PC-3 (cell line): ENCODE measurements at regions not wholly inside any gene's neighbourhood (a gene's known extent, or its start where the extent isn't known, plus 50 kb on each side); places are given as distances from the start of the nearest gene placed in this dataset.

Experiments
- ATAC-seq: fragments of 200-7000 bp; cut with Tn5 transposase; 2 replicates; pipeline ENCODE4 v1.9.1; 2020; ENCODE audit warnings: mild to moderate bottlenecking, moderate library complexity
- BruUV-seq: library from RNA; stranded (reverse); fragments of 400-500 nt; replicated peaks from 2 replicates; lab custom pipeline; 2021; lab: Mats Ljungman, UMichigan
- CTCF ChIA-PET: fragments of 300-600 bp; sonication (Branson Sonifier 250); formaldehyde crosslinking; loops from one replicate; lab custom pipeline; 2022; ENCODE audit warnings: antibody characterized with exemption; lab: Charles Lee
- POLR2A ChIA-PET: fragments of 300-600 bp; sonication (Branson Sonifier 250); formaldehyde crosslinking; loops from one replicate; lab custom pipeline; 2022; ENCODE audit warnings: antibody characterized with exemption; ENCODE audit not compliant: unreplicated experiment; lab: Charles Lee
- DNase-seq: peaks from one replicate; pipeline ENCODE4 v3.0.0-alpha.2; 2015
- H2AFZ ChIP-seq: fragments of 300-600 bp; sonication (generic); 2 replicates; pipeline ENCODE4 v1.6.0; 2016; ENCODE audit warnings: antibody characterized with exemption, low read length
- H3F3A ChIP-seq: fragments of 300-600 bp; sonication (generic); one replicate; pipeline ENCODE4 v1.6.0; 2017; ENCODE audit warnings: antibody characterized with exemption, low read length, control low read depth, mild to moderate bottlenecking; ENCODE audit not compliant: unreplicated experiment
- H3K27ac ChIP-seq: fragments of 300-600 bp; sonication (generic); 2 replicates; pipeline ENCODE4 v1.5.1; 2016; ENCODE audit warnings: mild to moderate bottlenecking, low read length
- H3K27me3 ChIP-seq: fragments of 300-600 bp; sonication (generic); 2 replicates; pipeline ENCODE4 v1.6.1; 2016; ENCODE audit warnings: low read length, mixed read lengths
- H3K36me3 ChIP-seq: fragments of 300-600 bp; sonication (generic); 2 replicates; pipeline ENCODE4 v1.6.1; 2016; ENCODE audit warnings: low read depth, mixed run types, low read length, mixed read lengths
- H3K4me1 ChIP-seq: fragments of 300-600 bp; sonication (generic); 2 replicates; pipeline ENCODE4 v1.5.1; 2016; ENCODE audit warnings: low read length; ENCODE audit not compliant: insufficient read depth
- H3K4me2 ChIP-seq: fragments of 300-600 bp; sonication (generic); 2 replicates; pipeline ENCODE4 v1.6.0; 2016; ENCODE audit warnings: low read length
- H3K4me3 ChIP-seq: fragments of 300-600 bp; sonication (generic); 2 replicates; pipeline ENCODE4 v1.5.1; 2016; ENCODE audit warnings: mild to moderate bottlenecking, low read length, mixed read lengths
- H3K79me2 ChIP-seq: fragments of 300-600 bp; sonication (generic); 2 replicates; pipeline ENCODE4 v1.6.1; 2017; ENCODE audit warnings: low read length, mixed read lengths
- H3K9ac ChIP-seq: fragments of 300-600 bp; sonication (generic); 2 replicates; pipeline ENCODE4 v1.6.0; 2016; ENCODE audit warnings: mild to moderate bottlenecking, low read length
- H3K9me2 ChIP-seq: fragments of 300-600 bp; sonication (generic); replicated peaks from 2 replicates; pipeline ENCODE4 v1.6.1; 2016; ENCODE audit warnings: mixed run types, low read length, mixed read lengths
- H3K9me3 ChIP-seq: fragments of 300-600 bp; sonication (generic); 2 replicates; pipeline ENCODE4 v1.6.1; 2016; ENCODE audit warnings: low read length, mixed read lengths
- H4K20me1 ChIP-seq: fragments of 300-600 bp; sonication (generic); 2 replicates; pipeline ENCODE4 v1.6.1; 2016; ENCODE audit warnings: low read length, mixed read lengths
- EZH2 ChIP-seq: fragments of 300-600 bp; sonication (generic); IDR thresholded peaks from one replicate; pipeline ENCODE4 v1.6.1; 2017; ENCODE audit warnings: antibody characterized with exemption, mild to moderate bottlenecking, low read length; ENCODE audit not compliant: unreplicated experiment
- EZH2phosphoT487 ChIP-seq: fragments of 300-600 bp; sonication (generic); IDR thresholded peaks from 2 replicates; pipeline ENCODE4 v1.6.1; 2018; ENCODE audit warnings: mild to moderate bottlenecking, antibody characterized with exemption, low read length, borderline replicate concordance
- intact Hi-C: fragments of 100-400 bp; cut with micrococcal nuclease; formaldehyde crosslinking; loops from 2 replicates; pipeline ENCODE4 v1.9.0; 2023
- TF ChIP-seq, protein P1 (sequence below): fragments of 300-600 bp; sonication (generic); conservative IDR thresholded peaks from 2 replicates; pipeline ENCODE4 v1.5.1; 2017; ENCODE audit warnings: antibody characterized with exemption, low read depth, mild to moderate bottlenecking, low read length

DNA sequence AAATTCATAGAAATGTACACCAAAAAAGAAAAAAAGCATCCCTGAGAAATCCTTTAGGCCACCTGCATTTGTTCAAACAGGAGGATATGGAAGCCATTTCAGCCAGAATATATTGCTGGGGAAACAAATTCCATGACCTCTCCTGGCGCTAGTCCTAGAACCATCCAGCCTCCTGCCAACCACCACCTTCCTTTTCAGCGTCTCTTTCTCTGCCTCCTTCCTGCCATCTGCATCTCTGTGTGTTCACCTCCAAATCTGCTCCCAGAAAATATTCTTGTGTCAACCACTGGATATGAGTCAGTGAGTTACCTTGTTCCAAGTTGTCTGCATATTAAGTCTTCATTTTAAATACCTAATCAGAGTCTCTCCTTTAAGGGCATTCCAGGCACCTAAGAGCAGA lies 50.6 kb upstream of the NPY start:
- H3K4me3 ChIP-seq = no peak overlapping the region
- DNase-seq = no peak
- POLR2A ChIA-PET = interaction anchor here (0.7 kb wide), 1 partner anchor 369 kb away, joined by 3 read pairs; no protein-coding TSS in a partner anchor
- H2AFZ ChIP-seq = no peak overlapping the region
- H3K27me3 ChIP-seq = peaks cover 17% of the 10 kb centered on the region
- H3K9me3 ChIP-seq = no peaks in the 10 kb centered on the region
- no peaks in the 10 kb centered on the region for H4K20me1 ChIP-seq
- H3K79me2 ChIP-seq = no peaks in the 10 kb centered on the region
- no peaks in the 10 kb centered on the region for H3K9me2 ChIP-seq
- no peak overlapping the region for H3K27ac ChIP-seq
- H3K4me1 ChIP-seq = no peaks in the 10 kb centered on the region
- H3K9ac ChIP-seq = no peak overlapping the region
- H3F3A ChIP-seq = no peaks in the 10 kb centered on the region
- TF ChIP-seq EZH2phosphoT487 = no peak
- TF ChIP-seq EZH2 = no peak
- TF ChIP-seq, protein P1, sequence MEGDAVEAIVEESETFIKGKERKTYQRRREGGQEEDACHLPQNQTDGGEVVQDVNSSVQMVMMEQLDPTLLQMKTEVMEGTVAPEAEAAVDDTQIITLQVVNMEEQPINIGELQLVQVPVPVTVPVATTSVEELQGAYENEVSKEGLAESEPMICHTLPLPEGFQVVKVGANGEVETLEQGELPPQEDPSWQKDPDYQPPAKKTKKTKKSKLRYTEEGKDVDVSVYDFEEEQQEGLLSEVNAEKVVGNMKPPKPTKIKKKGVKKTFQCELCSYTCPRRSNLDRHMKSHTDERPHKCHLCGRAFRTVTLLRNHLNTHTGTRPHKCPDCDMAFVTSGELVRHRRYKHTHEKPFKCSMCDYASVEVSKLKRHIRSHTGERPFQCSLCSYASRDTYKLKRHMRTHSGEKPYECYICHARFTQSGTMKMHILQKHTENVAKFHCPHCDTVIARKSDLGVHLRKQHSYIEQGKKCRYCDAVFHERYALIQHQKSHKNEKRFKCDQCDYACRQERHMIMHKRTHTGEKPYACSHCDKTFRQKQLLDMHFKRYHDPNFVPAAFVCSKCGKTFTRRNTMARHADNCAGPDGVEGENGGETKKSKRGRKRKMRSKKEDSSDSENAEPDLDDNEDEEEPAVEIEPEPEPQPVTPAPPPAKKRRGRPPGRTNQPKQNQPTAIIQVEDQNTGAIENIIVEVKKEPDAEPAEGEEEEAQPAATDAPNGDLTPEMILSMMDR = no peak
- no peaks in the 10 kb centered on the region for H3K36me3 ChIP-seq
- intact Hi-C loops = no loop called here
- ATAC-seq = no peak
- no peak overlapping the region for H3K4me2 ChIP-seq
- CTCF ChIA-PET = no interaction called here
- no TSS peak for BruUV-seq
